A673 (cell line): ENCODE measurements at regions not wholly inside any gene's neighbourhood (a gene's known extent, or its start where the extent isn't known, plus 50 kb on each side); places are given as distances from the start of the nearest gene placed in this dataset.

Experiments used
- BruUV-seq: library from RNA; stranded (reverse); fragments of 400-500 nt; replicated peaks from 2 replicates; lab custom pipeline; 2021; lab: Mats Ljungman, UMichigan
- CTCF ChIA-PET: fragments of 300-600 bp; sonication (Branson Sonifier 250); formaldehyde crosslinking; loops from one replicate; lab custom pipeline; 2022; ENCODE audit warnings: antibody characterized with exemption; lab: Charles Lee
- POLR2A ChIA-PET: fragments of 300-600 bp; sonication (Branson Sonifier 250); formaldehyde crosslinking; loops from one replicate; lab custom pipeline; 2022; ENCODE audit warnings: antibody characterized with exemption; ENCODE audit not compliant: low non-redundant PET; lab: Charles Lee
- DNase-seq: peaks from one replicate; pipeline ENCODE4 v3.0.0-alpha.2; 2015; ENCODE audit warnings: low spot score
- H3K27ac ChIP-seq: fragments of 200-600 bp; sonication (generic); 2 replicates; pipeline ENCODE4 v1.5.1; 2016; ENCODE audit warnings: mixed run types, low read depth, mild to moderate bottlenecking, mixed read lengths, antibody characterized with exemption, low read length; ENCODE audit not compliant: poor library complexity, severe bottlenecking
- H3K27me3 ChIP-seq: fragments of 200-600 bp; sonication (generic); replicated peaks from 2 replicates; pipeline ENCODE4 v1.6.1; 2017; ENCODE audit warnings: mixed run types, low read depth, mild to moderate bottlenecking, mixed read lengths, antibody characterized with exemption, low read length; ENCODE audit not compliant: insufficient read depth, poor library complexity
- H3K36me3 ChIP-seq: fragments of 200-600 bp; sonication (generic); 2 replicates; pipeline ENCODE4 v1.6.1; 2016; ENCODE audit warnings: mixed run types, mild to moderate bottlenecking, mixed read lengths, antibody characterized with exemption, low read length; ENCODE audit not compliant: insufficient read depth, poor library complexity, severe bottlenecking
- H3K4me1 ChIP-seq: fragments of 200-600 bp; sonication (generic); 2 replicates; pipeline ENCODE4 v1.6.1; 2017; ENCODE audit warnings: mixed run types, mild to moderate bottlenecking, mixed read lengths, antibody characterized with exemption, low read length; ENCODE audit not compliant: insufficient read depth, poor library complexity, severe bottlenecking
- H3K4me3 ChIP-seq: fragments of 200-600 bp; sonication (generic); 2 replicates; pipeline ENCODE4 v1.5.1; 2016; ENCODE audit warnings: low read depth, mixed run types, mild to moderate bottlenecking, mixed read lengths, low read length; ENCODE audit not compliant: poor library complexity, severe bottlenecking
- H3K9me3 ChIP-seq: fragments of 200-600 bp; sonication (generic); 2 replicates; pipeline ENCODE4 v1.6.1; 2016; ENCODE audit warnings: mixed run types, low read depth, mild to moderate bottlenecking, mixed read lengths, antibody characterized with exemption, low read length; ENCODE audit not compliant: poor library complexity, severe bottlenecking
- CTCF ChIP-seq: fragments of 300-800, 200-600 bp; sonication (generic); conservative IDR thresholded peaks from 2 replicates; pipeline ENCODE4 v1.5.1; 2017; ENCODE audit warnings: low read depth, mild to moderate bottlenecking, antibody characterized with exemption, low read length, moderate library complexity, mixed read lengths
- EZH2 ChIP-seq: fragments of 200-600 bp; sonication (generic); IDR thresholded peaks from 2 replicates; pipeline ENCODE4 v1.6.1; 2017; ENCODE audit warnings: borderline replicate concordance, low read depth, mild to moderate bottlenecking, mixed read lengths, antibody characterized with exemption, low read length; ENCODE audit not compliant: poor library complexity, severe bottlenecking
- intact Hi-C: fragments of 100-400 bp; cut with micrococcal nuclease; formaldehyde crosslinking; loops from one replicate; pipeline ENCODE4 v1.10.0; 2022; ENCODE audit not compliant: unreplicated experiment

GRCh38 chr20:22384978-22385377 lies 199.4 kb downstream of the FOXA2 start:
- no peak for TF ChIP-seq CTCF
- TF ChIP-seq EZH2: no peak
- H3K4me3 ChIP-seq: no peak overlapping the region
- H3K27ac ChIP-seq: no peak overlapping the region
- DNase-seq: no peak
- no TSS peak for BruUV-seq
- no peaks in the 10 kb centered on the region for H3K36me3 ChIP-seq
- intact Hi-C loops: no loop called here
- no peaks in the 10 kb centered on the region for H3K4me1 ChIP-seq
- ChIA-PET CTCF (no interaction called here), POLR2A (no interaction called here)
- H3K9me3 ChIP-seq: no peaks in the 10 kb centered on the region
- peaks cover 26% of the 10 kb centered on the region for H3K27me3 ChIP-seq

- Histone ChIP-seq H3K36me3 (no peaks in the 10 kb centered on the region), H3K27ac (no peak overlapping the region), H3K4me1 (no peaks in the 10 kb centered on the region), H3K27me3 (peaks cover 25% of the 10 kb centered on the region), H3K4me3 (no peak overlapping the region), H3K9me3 (no peaks in the 10 kb centered on the region)
- intact Hi-C loops: no loop called here
- TF ChIP-seq CTCF: no peak
- no peak for TF ChIP-seq EZH2
- ChIA-PET CTCF (no interaction called here), POLR2A (no interaction called here)
- no peak for DNase-seq
- no TSS peak for BruUV-seq
Observed at GRCh38 chr20:22383156-22383555, 201.2 kb downstream of the FOXA2 start.

GRCh38 chr20:22382742-22383141 lies 201.6 kb downstream of the FOXA2 start:
- no peaks in the 10 kb centered on the region for H3K36me3 ChIP-seq
- intact Hi-C loops: no loop called here
- DNase-seq: no peak
- no TSS peak for BruUV-seq
- ChIA-PET CTCF (no interaction called here), POLR2A (no interaction called here)
- H3K27me3 ChIP-seq: peaks cover 21% of the 10 kb centered on the region
- H3K4me1 ChIP-seq: no peaks in the 10 kb centered on the region
- no peaks in the 10 kb centered on the region for H3K9me3 ChIP-seq
- H3K27ac ChIP-seq: no peak overlapping the region
- no peak overlapping the region for H3K4me3 ChIP-seq
- no peak for TF ChIP-seq EZH2
- no peak for TF ChIP-seq CTCF
